Mucosa of descending colon (tissue), 3 donors: ENCODE measurements at regions not wholly inside any gene's neighbourhood (a gene's known extent, or its start where the extent isn't known, plus 50 kb on each side); places are given as distances from the start of the nearest gene placed in this dataset.

Experiments
- ATAC-seq: fragments of 200-7000 bp; cut with Tn5 transposase; one replicate; pipeline ENCODE4 v1.9.1; 2020; ENCODE audit warnings: mild to moderate bottlenecking, moderate library complexity
- DNase-seq, 3 donors: peaks; one replicate each; pipeline ENCODE4 v3.0.0-alpha.2; 2020
- H3K36me3 ChIP-seq: fragments of 200-600 bp; one replicate; pipeline ENCODE4 v1.8.0; 2021; ENCODE audit warnings: low read depth, mild to moderate bottlenecking
- H3K4me1 ChIP-seq: fragments of 200-600 bp; one replicate; pipeline ENCODE4 v1.8.0; 2021; ENCODE audit warnings: low read depth, mild to moderate bottlenecking
- H3K4me3 ChIP-seq: fragments of 200-600 bp; one replicate; pipeline ENCODE4 v1.8.0; 2021; ENCODE audit warnings: mild to moderate bottlenecking
- H3K9me3 ChIP-seq: fragments of 200-600 bp; one replicate; pipeline ENCODE4 v1.8.0; 2021; ENCODE audit warnings: mild to moderate bottlenecking
- CTCF ChIP-seq: fragments of 200-600 bp; IDR thresholded peaks from one replicate; pipeline ENCODE4 v1.8.0; 2022; ENCODE audit warnings: antibody characterized with exemption, mild to moderate bottlenecking
- intact Hi-C, 2 donors: fragments of 100-400 bp; cut with DNase I in 1 of 2; cut with micrococcal nuclease in 1 of 2; formaldehyde crosslinking; loops; one replicate each; pipeline versions ENCODE4 v1.11.0 to v1.11.1; 2022; cut with DNase I, micrococcal nuclease
- donor health status: DM: no; HTN: no; CAD: no; lungs with moderate emphysema.
- donor health status: DM: no; HTN: no; CAD: no.
- donor health status: DM: no; HTN: yes; CAD: no.

- Histone ChIP-seq H3K9me3 (no peaks in the 10 kb centered on the region), H3K4me1 (no peaks in the 10 kb centered on the region), H3K4me3 (no peak overlapping the region), H3K36me3 (no peaks in the 10 kb centered on the region)
- TF ChIP-seq CTCF: no peak
- DNase-seq (no peak), ATAC-seq (no peak)
- intact Hi-C loops: no loop called here
These were observed 164.0 kb downstream of the PMP22 start for GRCh38 chr17:15101175-15101574.

GRCh38 chr17:15096511-15096910 lies 168.6 kb downstream of the PMP22 start:
- Histone ChIP-seq H3K9me3 (no peaks in the 10 kb centered on the region), H3K4me1 (no peaks in the 10 kb centered on the region), H3K4me3 (no peak overlapping the region), H3K36me3 (no peaks in the 10 kb centered on the region)
- TF ChIP-seq CTCF: no peak
- no peak for DNase-seq
- intact Hi-C loops: no loop called here
- ATAC-seq: no peak

GRCh38 chr17:15095935-15096334 lies 169.2 kb downstream of the PMP22 start:
- DNase-seq (no peak), ATAC-seq (no peak)
- Histone ChIP-seq H3K4me1 (no peaks in the 10 kb centered on the region), H3K9me3 (no peaks in the 10 kb centered on the region), H3K4me3 (no peak overlapping the region), H3K36me3 (no peaks in the 10 kb centered on the region)
- no peak for TF ChIP-seq CTCF
- intact Hi-C loops: no loop called here

GRCh38 chr17:15092762-15093161 lies 172.4 kb downstream of the PMP22 start:
- Histone ChIP-seq H3K36me3 (no peaks in the 10 kb centered on the region), H3K4me1 (no peaks in the 10 kb centered on the region), H3K9me3 (no peaks in the 10 kb centered on the region), H3K4me3 (no peak overlapping the region)
- TF ChIP-seq CTCF: no peak
- intact Hi-C loops: no loop called here
- DNase-seq (no peak), ATAC-seq (no peak)

- no peak for TF ChIP-seq CTCF
- Histone ChIP-seq H3K4me1 (no peaks in the 10 kb centered on the region), H3K9me3 (no peaks in the 10 kb centered on the region), H3K4me3 (no peak overlapping the region), H3K36me3 (no peaks in the 10 kb centered on the region)
- DNase-seq: no peak
- no peak for ATAC-seq
- intact Hi-C loops: no loop called here
These were observed 172.9 kb downstream of the PMP22 start for GRCh38 chr17:15092261-15092660.

GRCh38 chr17:15091825-15092224 lies 173.3 kb downstream of the PMP22 start:
- no peak overlapping the region for H3K4me3 ChIP-seq
- no peak for DNase-seq
- intact Hi-C loops: no loop called here
- H3K4me1 ChIP-seq: no peaks in the 10 kb centered on the region
- no peaks in the 10 kb centered on the region for H3K9me3 ChIP-seq
- no peak for TF ChIP-seq CTCF
- no peak for ATAC-seq
- no peaks in the 10 kb centered on the region for H3K36me3 ChIP-seq
